B cell (primary cell): ENCODE measurements at regions not wholly inside any gene's neighbourhood (a gene's known extent, or its start where the extent isn't known, plus 50 kb on each side); places are given as distances from the start of the nearest gene placed in this dataset.

Experiments used
- ATAC-seq: fragments of 200-7000 bp; cut with Tn5 transposase; one replicate; pipeline ENCODE4 v1.10.0; 2021; ENCODE audit warnings: low read depth, mild to moderate bottlenecking, moderate number of reproducible peaks, moderate library complexity
- CTCF ChIA-PET: fragments of 350-600 bp; sonication (Branson Sonifier 250); formaldehyde crosslinking; loops from one replicate; lab custom pipeline; 2021; ENCODE audit warnings: antibody characterized with exemption, inconsistent platforms; lab: Charles Lee
- POLR2A ChIA-PET: fragments of 350-600 bp; sonication (Branson Sonifier 250); formaldehyde crosslinking; loops from one replicate; lab custom pipeline; 2021; ENCODE audit warnings: antibody characterized with exemption; lab: Charles Lee
- DNase-seq: peaks from one replicate; pipeline ENCODE4 v3.0.0; 2013
- H2AFZ ChIP-seq: 2 replicates; pipeline ENCODE4 v1.6.1; 2012; ENCODE audit warnings: mild to moderate bottlenecking, low read depth, low read length; ENCODE audit not compliant: insufficient read depth, poor library complexity, severe bottlenecking
- H3K27ac ChIP-seq, 2 donors: 1 replicate in 1 of 2; 2 replicates in 1 of 2; pipeline ENCODE4 v1.5.1; 2012 to 2013; ENCODE audit warnings: low read length in 2 of 2, mild to moderate bottlenecking in 2 of 2, moderate library complexity in 1 of 2
- H3K27me3 ChIP-seq, 4 experiments: fragments of 200-600 bp in 1 of 4; sonication (generic) in 1 of 4; replicated peaks in 1 of 4; 1 replicate in 2 of 4; 2 replicates in 2 of 4; pipeline versions ENCODE4 v1.6.1 to v1.7.0; 2013 to 2016; ENCODE audit warnings: low read length in 3 of 4, mild to moderate bottlenecking in 2 of 4, mixed read lengths in 1 of 4, moderate library complexity in 1 of 4; ENCODE audit not compliant: insufficient read depth in 4 of 4, control insufficient read depth in 3 of 4; ENCODE audit errors: control extremely low read depth in 1 of 4
- H3K36me3 ChIP-seq, 2 experiments: replicated peaks in 1 of 2; 1 replicate in 1 of 2; 2 replicates in 1 of 2; pipeline versions ENCODE4 v1.6.1 to v1.7.1; 2013; ENCODE audit warnings: low read length in 1 of 2; ENCODE audit not compliant: insufficient read depth in 2 of 2, control insufficient read depth in 1 of 2; ENCODE audit errors: control extremely low read depth in 1 of 2, extremely low read depth in 1 of 2
- H3K4me1 ChIP-seq, 2 donors: fragments of 200-600 bp in 1 of 2; sonication (generic) in 1 of 2; 1 replicate in 1 of 2; 2 replicates in 1 of 2; pipeline versions ENCODE4 v1.5.1 to v1.6.1; 2013 to 2017; ENCODE audit warnings: low read length in 2 of 2; ENCODE audit not compliant: control insufficient read depth in 2 of 2, insufficient read depth in 2 of 2
- H3K4me2 ChIP-seq: replicated peaks from 2 replicates; pipeline ENCODE3; 2012; ENCODE audit warnings: mild to moderate bottlenecking, low read depth, low read length; ENCODE audit not compliant: poor library complexity, severe bottlenecking
- H3K4me3 ChIP-seq, 5 experiments: fragments of 200-600 bp in 1 of 5; sonication (generic) in 1 of 5; 1 replicate in 3 of 5; 2 replicates in 2 of 5; pipeline versions ENCODE4 v1.5.1 to v1.7.0; 2011 to 2016; ENCODE audit warnings: low read length in 4 of 5, mild to moderate bottlenecking in 4 of 5, low read depth in 2 of 5, control low read depth in 1 of 5, moderate library complexity in 1 of 5; ENCODE audit not compliant: insufficient read depth in 1 of 5; ENCODE audit errors: control extremely low read depth in 1 of 5, extremely low read depth in 1 of 5
- H3K79me2 ChIP-seq: fragments of 200-600 bp; sonication (generic); one replicate; pipeline ENCODE4 v1.6.0; 2016; ENCODE audit warnings: low read length; ENCODE audit not compliant: control insufficient read depth, insufficient read depth
- H3K9ac ChIP-seq: fragments of 200-600 bp; sonication (generic); 2 replicates; pipeline ENCODE4 v1.6.1; 2017; ENCODE audit warnings: mild to moderate bottlenecking, low read length, moderate library complexity
- H3K9me3 ChIP-seq, 3 donors: one replicate each; pipeline versions ENCODE4 v1.6.1 to v1.7.1; 2013; ENCODE audit warnings: low read length in 2 of 3; ENCODE audit not compliant: control insufficient read depth in 2 of 3, insufficient read depth in 1 of 3; ENCODE audit errors: control extremely low read depth in 1 of 3
- H4K20me1 ChIP-seq: 2 replicates; pipeline ENCODE4 v1.6.0; 2012; ENCODE audit warnings: mild to moderate bottlenecking, low read length; ENCODE audit not compliant: insufficient read depth, control insufficient read depth, poor library complexity, severe bottlenecking
- H3K27ac Mint-ChIP-seq: one replicate; pipeline ENCODE4 v1.8.0; 2021; ENCODE audit warnings: mixed read lengths
- H3K27me3 Mint-ChIP-seq: one replicate; pipeline ENCODE4 v1.8.0; 2021; ENCODE audit warnings: mixed read lengths
- H3K4me1 Mint-ChIP-seq: one replicate; pipeline ENCODE4 v1.8.0; 2021; ENCODE audit warnings: mixed read lengths
- H3K4me3 Mint-ChIP-seq: one replicate; pipeline ENCODE4 v1.8.0; 2021; ENCODE audit warnings: mixed read lengths
- H3K9me3 Mint-ChIP-seq: one replicate; pipeline ENCODE4 v1.8.0; 2022; ENCODE audit warnings: mixed read lengths; ENCODE audit not compliant: insufficient read depth
- CTCF ChIP-seq: fragments of 200-600 bp; IDR thresholded peaks from one replicate; pipeline ENCODE4 v1.8.0; 2022; ENCODE audit warnings: antibody characterized with exemption, mild to moderate bottlenecking
- EZH2 ChIP-seq: IDR thresholded peaks from 2 replicates; pipeline ENCODE4 v1.6.1; 2012; ENCODE audit warnings: borderline replicate concordance, low read depth, mild to moderate bottlenecking, moderate library complexity, low read length; ENCODE audit not compliant: insufficient read depth, poor library complexity, severe bottlenecking
- WGBS: methylation state at CpG from one replicate; pipeline ENCODE4 v1.1.5; 2013; ENCODE audit warnings: missing lambda C conversion rate; ENCODE audit not compliant: insufficient coverage; 5-methylcytosine and 5-hydroxymethylcytosine counted together
- intact Hi-C: fragments of 100-400 bp; cut with micrococcal nuclease; formaldehyde crosslinking; loops from one replicate; pipeline ENCODE4 v1.10.0; 2022

- Histone ChIP-seq H3K27me3 (no peaks in the 10 kb centered on the region), H3K36me3 (no peaks in the 10 kb centered on the region), H3K79me2 (no peaks in the 10 kb centered on the region), H2AFZ (no peak overlapping the region), H3K9ac (no peak overlapping the region), H3K4me1 (no peaks in the 10 kb centered on the region), H3K9me3 (peaks cover 0 to 3% (median 0%) of the 10 kb centered on the region in 3 donors), H3K4me3 (no peak overlapping the region), H3K4me2 (no peak overlapping the region), H3K27ac (no peak overlapping the region), H4K20me1 (no peaks in the 10 kb centered on the region)
- 54% methylated on average over 4 of the region's 9 CpGs for WGBS
- H3K27me3 Mint-ChIP-seq = no peaks in the 10 kb centered on the region
- intact Hi-C loops = no loop called here
- H3K27ac Mint-ChIP-seq = no peak overlapping the region
- ATAC-seq = no peak
- no peak for TF ChIP-seq CTCF
- TF ChIP-seq EZH2 = no peak
- H3K4me3 Mint-ChIP-seq = no peak overlapping the region
- ChIA-PET CTCF (no interaction called here), POLR2A (no interaction called here)
- no peak for DNase-seq
- peaks cover 4% of the 10 kb centered on the region for H3K9me3 Mint-ChIP-seq
- H3K4me1 Mint-ChIP-seq = no peaks in the 10 kb centered on the region
These were observed 311.5 kb downstream of the NOVA1 start for GRCh38 chr14:26286081-26286912.

- H2AFZ ChIP-seq = no peak overlapping the region
- no peak overlapping the region for H3K4me3 Mint-ChIP-seq
These were observed 315.3 kb downstream of the NOVA1 start for GRCh38 chr14:26282578-26282977.

More at GRCh38 chr14:26282578-26282977, 315.3 kb downstream of the NOVA1 start:
- H4K20me1 ChIP-seq = no peaks in the 10 kb centered on the region
- no peaks in the 10 kb centered on the region for H3K4me1 ChIP-seq
- no peaks in the 10 kb centered on the region for H3K79me2 ChIP-seq
- no peak overlapping the region for H3K27ac Mint-ChIP-seq
- H3K27me3 ChIP-seq = no peaks in the 10 kb centered on the region
- H3K9ac ChIP-seq = no peak overlapping the region
- H3K36me3 ChIP-seq = no peaks in the 10 kb centered on the region
- no peaks in the 10 kb centered on the region for H3K9me3 ChIP-seq
- H3K4me2 ChIP-seq = no peak overlapping the region
- TF ChIP-seq CTCF (no peak), EZH2 (no peak)
- 82% methylated on average over 2 of the region's 2 CpGs for WGBS
- peaks cover 2% of the 10 kb centered on the region for H3K9me3 Mint-ChIP-seq
- no peak for DNase-seq
- no peak for ATAC-seq
- ChIA-PET POLR2A (no interaction called here), CTCF (no interaction called here)
- no peaks in the 10 kb centered on the region for H3K4me1 Mint-ChIP-seq
- no peaks in the 10 kb centered on the region for H3K27me3 Mint-ChIP-seq
- intact Hi-C loops = no loop called here
- no peak overlapping the region for H3K4me3 ChIP-seq
- no peak overlapping the region for H3K27ac ChIP-seq
